Lower leg skin (tissue), 3 donors: ENCODE measurements at regions not wholly inside any gene's neighbourhood (a gene's known extent, or its start where the extent isn't known, plus 50 kb on each side); places are given as distances from the start of the nearest gene placed in this dataset.

Source experiments
- CTCF ChIP-seq, 3 donors: fragments of 450-650 bp; IDR thresholded peaks; one replicate each; pipeline ENCODE4 v1.5.1; 2016; ENCODE audit warnings: antibody characterized with exemption in 3 of 3, mild to moderate bottlenecking in 3 of 3, moderate library complexity in 2 of 3
- POLR2A ChIP-seq, 2 donors: fragments of 450-650 bp; IDR thresholded peaks; one replicate each; pipeline ENCODE4 v1.6.1; 2016 to 2017; ENCODE audit warnings: antibody characterized with exemption in 2 of 2, mild to moderate bottlenecking in 1 of 2, moderate library complexity in 1 of 2

GRCh38 chrX:85591536-85591935 lies 212.1 kb upstream of the POF1B start:
- TF ChIP-seq CTCF (IDR thresholded peaks at IDR 0.05) (no peak), POLR2A (IDR thresholded peaks at IDR 0.05) (no peak)
